HS-27A (cell line): ENCODE measurements at regions not wholly inside any gene's neighbourhood (a gene's known extent, or its start where the extent isn't known, plus 50 kb on each side); places are given as distances from the start of the nearest gene placed in this dataset.
A peak's percentile ranks its signal among the peaks of the same experiment; 100 is the strongest.
"Not testable (repeated sequence)": the region's sequence is repeated elsewhere in the genome, so short reads cannot be mapped to it uniquely, and the experiment has no call there.

ENCODE experiments used
- DNase-seq: peaks from one replicate; pipeline ENCODE4 v3.0.0-alpha.2; 2012; ENCODE audit warnings: low read depth, missing footprints

DNA sequence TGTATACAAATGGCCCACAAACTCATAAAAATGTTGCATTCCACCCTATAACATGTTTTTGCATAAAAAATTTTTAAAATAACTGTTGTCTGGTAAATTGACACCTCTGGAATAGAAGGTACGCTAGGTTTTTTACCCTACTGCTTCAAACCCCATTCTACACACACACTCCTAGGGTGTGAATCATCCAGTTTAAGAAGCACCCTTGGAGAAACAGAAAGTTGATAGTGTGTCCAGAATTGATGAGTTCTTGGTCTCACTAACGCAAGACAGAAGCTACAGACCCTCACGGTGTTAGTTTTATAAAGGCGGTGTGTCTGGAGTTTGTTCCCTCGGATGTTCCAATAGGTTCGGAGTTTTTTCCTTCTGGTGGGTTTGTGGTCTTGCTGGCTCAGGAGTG, 158.5 kb downstream of the KLRB1 start:
- no peak for DNase-seq

DNA sequence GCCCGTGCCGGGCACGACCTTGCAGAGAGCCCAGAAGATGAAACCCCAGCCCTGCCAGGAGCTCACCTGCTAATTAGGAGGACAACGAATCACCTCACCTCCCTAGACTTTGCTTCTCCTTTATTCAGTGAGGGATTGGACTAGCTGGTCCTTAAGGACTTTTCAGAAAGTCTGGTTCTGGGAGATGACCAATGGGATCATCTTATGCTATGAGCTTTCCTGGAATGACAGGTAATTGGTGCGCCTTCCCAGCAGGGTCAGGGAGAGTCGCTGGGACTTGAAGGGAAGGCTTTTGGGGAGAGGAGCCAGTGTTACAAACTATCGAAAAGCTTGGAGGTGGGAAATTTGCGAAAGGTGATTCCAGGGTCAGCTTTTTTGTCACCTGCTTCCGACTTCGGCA, 159.1 kb downstream of the KLRB1 start:
- DNase-seq, result not testable (repeated sequence)

DNA sequence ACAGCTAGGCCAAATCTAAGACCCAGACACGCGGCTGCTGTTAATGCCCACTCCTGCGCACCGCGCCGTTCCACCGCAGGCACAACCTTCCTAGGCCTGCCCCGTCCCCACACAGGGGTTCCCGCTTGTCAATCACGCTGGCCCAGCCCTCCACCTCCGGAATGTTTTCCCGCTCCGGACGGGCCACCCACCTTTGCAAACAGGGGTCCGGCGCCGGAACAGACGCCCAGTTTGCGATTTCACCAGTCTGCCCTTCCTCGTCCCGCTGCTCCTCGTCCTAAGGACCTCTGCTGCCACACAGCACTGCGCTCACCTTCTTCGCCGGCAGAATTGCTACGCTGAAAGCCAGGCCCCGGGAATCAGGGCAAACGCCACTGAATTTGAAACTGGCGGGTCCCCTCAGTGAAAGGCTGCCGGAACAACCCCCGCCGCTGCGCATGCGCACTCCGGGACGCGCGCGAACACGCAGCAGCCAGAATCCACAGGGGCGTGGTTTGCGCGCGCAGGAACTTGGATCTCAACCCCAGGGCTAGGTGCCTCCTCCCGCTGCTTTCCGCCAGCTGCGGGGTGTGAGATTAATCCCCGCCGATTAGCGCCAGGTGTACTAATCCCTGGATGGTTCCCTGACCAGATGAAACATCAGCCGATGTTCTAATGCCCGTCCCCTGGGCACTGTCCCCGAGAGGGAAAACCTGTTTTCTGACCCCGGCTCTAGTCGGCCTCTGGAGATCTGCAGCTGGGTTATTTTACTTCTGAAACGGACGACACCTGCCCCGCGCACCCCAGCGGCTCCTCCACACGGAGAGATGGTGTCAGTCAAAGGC, 159.7 kb downstream of the KLRB1 start:
- peak; percentile 43 for DNase-seq

DNA sequence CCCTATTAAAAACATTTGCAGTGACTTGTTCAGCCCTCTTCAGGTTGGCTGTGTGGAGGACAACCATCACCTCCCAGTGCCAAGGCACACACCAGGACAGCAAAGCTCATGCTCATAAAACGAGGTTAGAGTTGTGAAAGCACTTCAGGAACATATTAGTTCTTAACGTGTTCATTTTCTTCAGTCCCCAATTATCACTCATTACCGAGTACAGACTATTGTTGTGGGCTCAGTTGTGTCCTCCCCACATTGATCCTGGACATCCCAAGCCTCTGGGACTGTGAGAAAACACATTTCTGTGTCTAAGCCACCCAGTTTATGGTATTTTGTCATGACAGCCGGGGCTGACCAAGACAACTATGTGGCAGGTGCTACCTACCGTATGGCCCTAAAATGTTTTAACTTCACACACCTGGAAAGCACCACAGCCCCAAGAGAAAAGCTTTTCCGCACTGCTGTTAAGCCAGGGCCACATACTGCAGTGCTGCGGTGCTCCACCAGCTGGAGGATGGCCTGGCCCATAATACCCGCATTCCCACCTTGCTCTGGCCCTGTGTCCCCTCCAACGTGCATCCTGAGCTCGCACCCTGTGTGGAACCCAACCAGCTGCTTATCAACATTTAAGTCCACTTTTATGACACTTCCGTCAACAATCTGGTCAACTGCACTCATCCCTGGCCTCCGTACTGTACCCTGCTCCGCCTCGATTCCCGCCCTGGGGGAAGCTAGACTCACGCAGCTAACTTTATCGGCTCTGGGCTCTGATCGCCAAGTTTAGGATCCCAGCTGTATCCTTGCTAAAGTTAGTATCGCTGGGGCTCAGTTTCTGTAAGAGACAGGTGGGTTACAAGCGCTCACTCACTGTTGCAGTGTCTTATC, 160.6 kb downstream of the KLRB1 start:
- DNase-seq, result not testable (repeated sequence)

DNA sequence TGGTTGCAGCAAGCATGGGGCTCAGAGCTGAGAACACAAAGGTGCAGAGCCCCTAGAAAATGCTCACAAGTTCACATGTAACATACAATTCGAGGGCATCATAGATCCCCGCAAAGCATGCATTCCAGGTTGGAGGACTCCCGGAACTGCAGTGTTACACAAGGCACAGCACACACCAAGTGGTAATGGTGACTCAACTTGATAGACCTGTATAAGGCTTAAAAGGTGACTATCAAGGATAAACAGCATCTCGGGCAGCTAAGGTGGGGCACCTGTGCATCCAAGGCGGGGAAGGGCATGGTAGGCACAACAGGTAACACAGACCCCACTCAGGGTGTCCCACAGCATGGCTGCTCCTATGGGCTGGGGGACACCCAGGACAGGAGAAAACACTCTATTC, 167.3 kb downstream of the KLRB1 start:
- not testable (repeated sequence) for DNase-seq

DNA sequence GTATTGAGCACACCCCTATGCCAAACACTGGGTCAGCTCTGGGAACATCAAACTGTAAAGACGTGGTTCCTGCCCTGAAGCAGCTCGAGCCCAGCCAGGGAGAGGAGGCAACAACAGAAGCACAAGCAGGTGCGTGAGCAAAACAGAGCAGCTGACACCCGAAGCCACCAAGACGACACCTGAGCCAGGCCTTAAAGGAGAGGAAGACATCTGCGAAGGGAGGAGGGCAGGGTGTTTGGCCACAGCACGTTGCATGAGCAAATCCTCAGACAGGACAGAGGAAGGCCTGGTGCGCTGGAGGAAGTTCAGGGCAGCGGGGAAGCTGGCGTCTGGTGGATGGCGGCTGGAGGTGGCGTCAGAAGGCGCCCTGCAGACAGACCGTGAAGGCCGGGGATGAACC, 172.0 kb downstream of the KLRB1 start:
- DNase-seq, result not testable (repeated sequence)

DNA sequence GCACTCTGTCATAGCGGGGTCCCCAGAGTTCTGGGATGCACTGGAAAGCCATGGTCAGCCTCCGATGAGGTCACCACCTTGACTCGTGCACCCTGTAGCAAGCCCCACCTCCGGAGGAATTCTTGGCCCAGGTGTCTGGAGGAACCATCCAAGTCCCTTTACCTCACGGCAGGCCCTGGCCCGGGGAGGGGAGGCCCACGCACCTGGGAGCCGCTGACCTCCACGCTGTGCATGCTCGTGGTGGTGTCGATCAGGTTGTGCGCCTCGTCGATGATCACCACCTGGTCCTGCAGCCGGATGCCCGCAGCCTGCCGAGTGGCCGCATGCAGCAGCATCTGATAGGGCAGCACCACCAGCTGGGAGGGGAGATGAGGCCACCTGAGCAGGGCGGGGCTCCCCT, 177.3 kb downstream of the KLRB1 start:
- DNase-seq, result not testable (repeated sequence)

DNA sequence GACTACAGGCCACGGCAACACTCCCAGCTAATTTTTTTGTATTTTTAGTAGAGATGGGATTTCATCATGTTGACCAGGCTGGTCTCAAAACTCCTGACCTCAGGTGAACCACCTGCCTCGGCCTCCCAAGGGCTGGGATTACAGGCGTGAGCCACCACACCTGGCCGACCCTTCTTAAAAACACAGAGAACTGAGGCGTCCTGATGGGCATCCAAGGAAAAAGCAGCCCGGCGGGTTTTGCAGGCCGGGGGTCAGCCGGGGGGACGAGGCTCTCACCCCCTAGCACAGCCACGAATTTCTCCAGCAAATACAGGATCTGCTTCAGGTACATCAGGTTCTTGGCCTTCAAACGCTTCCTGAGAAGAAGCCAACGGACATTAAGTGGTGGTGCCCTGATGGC, 178.9 kb downstream of the KLRB1 start:
- not testable (repeated sequence) for DNase-seq

DNA sequence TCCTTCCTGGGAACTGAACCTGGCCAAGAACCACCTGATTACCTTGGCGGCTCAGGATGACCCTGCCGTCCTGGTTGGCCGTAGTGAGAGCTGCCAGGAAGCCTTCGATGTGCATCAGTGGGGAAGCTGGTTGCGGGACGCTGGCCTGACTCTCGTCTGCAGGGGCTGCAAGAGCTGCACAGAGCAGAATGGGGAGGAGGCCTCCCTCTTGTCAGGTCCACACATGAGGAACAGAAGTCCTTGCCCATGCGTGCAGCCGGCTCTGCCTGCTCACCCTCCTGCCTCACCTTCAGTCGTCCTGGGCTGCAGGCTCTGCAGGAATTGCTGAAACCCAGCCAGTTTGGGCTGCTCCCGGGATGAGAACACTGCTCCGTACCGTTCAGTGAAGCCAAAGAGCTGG, 182.3 kb downstream of the KLRB1 start:
- not testable (repeated sequence) for DNase-seq

DNA sequence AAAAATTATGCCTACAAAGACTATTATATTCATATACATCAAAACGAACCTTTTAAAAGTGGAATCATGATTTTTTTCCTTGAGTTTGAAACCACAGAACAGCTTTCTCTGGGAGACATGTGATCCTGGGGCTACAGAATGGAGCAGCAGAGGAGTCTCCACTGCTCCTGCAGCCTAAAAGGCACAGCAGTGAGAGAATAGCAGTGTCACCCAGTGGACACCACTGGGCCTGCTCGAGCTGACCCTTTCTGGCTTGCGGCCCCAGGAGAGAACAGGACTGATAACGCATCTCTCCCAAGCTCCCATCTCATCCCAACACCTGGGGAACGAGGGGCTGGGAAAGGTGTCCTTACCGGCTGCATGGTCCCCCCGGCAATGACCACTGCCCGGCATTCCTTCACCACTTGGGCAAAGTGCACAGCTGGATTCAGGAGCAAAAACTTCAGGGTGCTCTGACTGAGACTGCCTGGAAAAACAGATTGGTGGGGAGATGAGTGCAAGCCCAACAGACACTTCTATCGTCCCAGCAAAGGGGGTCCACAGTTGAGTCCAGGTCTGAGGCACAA, 183.5 kb downstream of the KLRB1 start:
- not testable (repeated sequence) for DNase-seq

DNA sequence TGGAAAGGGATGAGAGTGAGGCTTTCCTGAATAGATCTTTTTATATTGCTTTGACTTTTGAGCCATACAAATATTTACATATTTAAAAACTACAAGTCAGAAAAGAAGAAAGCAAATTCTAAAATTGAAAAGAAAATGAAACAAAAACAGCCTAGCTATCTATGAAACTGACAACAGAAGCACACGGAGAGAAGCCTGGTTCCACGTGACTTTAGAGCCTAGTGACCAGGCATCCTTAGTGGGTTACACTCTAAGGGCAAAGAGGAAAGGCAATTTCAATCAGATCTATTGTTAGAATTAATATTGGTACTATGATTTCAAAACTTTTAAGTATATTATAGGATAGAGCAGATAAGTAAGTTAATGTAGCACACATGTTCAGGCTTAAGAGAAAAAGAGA, 185.0 kb downstream of the KLRB1 start:
- DNase-seq, result not testable (repeated sequence)

DNA sequence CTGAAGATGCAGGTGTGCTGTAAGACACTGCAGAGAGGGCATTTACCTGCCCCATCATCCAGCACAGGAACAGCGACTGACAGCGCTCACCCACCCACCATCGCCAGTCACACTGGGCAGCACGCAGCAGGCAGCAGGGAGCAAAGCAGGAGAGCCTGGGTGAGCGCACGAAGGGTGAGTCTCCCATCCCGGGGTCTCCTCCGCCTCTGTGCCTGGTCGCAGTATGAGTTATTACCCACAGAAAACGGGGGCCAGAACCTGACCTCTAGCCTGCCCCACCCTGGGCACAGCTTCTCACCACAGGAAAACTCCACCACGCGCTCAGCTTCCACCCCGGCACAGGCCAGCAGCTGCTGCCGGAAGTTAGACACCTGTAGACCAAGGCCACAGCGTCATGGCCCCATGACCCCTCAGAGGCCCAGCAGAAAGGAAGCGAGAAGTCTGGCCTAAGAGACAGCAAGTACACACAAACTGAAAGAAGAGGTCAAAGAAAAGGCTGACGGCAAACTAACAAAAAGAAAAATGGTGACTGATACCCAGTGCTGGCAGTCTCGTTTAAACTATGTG, 186.1 kb downstream of the KLRB1 start:
- DNase-seq, result not testable (repeated sequence)

DNA sequence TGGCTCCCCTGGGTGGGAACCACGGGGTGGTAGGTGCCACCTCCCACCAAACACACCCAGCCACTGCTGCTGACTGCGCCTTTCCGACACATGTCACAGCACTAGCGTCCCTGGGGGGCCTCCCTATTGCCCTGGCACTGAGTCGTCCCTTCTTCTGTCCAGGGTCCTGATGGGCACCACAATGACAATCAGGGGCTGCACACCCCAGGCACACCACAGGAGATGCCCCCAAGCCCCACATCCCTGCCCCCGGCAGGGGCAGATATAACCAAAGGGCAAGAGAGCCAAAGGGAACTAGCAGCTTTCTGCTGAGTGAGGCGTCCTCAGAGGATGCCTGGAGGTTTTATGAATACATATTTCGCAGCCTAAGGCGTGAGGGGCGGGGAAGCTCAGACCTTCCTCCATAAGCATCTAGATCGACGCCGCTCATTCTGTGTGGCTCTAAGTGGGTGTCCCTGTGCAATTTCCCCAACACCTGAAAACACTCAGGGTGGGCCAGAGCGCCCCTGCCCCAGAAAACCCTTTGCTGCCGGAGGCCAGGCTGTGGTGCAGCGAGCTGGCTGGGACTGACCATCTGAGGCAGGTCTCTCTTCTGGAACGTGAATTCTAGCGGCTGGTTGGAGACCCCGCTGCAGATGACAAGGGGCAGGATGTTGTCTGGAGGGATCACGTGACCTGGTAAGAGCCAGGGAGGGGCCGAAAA, 186.7 kb downstream of the KLRB1 start:
- not testable (repeated sequence) for DNase-seq

DNA sequence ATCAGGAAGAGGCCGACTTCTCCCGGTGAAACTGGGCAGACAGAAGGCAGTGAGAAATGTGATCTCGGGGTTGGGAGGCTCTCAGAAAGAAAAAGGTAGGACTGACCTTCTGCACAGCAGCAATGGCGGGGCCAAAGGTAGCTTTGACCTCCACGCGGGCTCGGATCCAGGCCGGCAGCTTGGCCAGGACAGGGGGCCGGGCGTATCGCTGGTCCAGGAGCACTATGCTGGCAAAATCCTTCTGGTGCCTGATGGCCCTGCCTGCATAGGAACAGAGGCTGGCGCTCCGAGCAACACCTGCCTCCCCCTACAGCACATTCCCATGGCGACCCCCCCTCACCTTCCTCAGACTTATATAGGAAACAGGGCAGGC, 189.1 kb downstream of the KLRB1 start:
- DNase-seq, result not testable (repeated sequence)

DNA sequence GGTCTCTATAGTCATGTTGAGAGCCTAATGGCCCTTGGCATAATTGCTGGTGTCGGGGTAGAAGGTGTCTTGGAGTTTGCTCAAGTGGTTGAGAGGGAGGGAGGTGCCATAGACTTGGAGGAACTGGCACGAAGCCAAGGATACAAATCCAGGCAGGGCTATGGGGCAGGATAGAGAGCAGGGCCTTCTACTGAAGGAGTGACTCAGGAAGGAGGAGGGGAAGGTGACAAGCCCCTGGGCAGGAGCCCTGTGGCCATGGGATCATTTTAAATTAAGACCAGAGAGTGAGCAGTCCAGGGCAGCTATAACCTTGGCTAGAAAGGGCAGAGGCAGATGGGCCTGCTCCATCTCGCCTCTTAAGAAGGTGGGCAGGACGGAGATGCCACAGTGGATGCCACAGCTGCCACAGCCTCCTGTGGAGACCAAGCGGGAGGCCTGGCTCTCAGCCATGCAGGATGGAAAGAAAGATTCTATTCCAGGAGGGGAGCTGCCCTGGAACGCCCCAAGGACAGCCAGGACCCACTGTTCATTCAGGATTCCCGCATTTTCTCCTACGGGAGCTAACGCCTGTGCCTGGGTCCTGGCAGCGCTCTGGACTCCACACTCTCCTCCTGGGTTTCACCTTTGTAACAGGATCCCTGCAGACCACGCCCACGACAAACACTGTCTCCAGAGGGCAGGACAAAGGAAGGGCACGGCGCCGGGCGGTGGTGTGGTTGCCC, 189.6 kb downstream of the KLRB1 start:
- DNase-seq, result not testable (repeated sequence)

DNA sequence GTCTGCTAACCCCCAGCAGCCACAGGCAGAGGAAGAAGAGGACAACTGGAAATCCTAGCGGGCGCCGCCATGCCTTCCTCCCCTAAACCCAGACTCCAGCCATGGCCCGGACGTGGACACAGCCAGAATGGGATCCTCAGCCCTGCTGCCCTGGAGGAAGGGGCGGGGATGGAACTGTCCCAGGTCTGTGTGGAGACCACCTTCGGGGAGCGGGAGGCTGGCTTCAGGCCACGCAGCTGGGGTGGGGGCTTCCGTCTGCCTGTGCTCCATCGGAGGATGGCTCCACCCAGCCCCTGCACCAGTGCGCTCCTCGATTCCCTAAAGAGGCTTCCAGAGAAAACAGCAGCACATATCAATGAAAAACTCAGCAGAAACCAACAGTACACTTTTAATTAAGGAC, 190.4 kb downstream of the KLRB1 start:
- DNase-seq, result not testable (repeated sequence)

DNA sequence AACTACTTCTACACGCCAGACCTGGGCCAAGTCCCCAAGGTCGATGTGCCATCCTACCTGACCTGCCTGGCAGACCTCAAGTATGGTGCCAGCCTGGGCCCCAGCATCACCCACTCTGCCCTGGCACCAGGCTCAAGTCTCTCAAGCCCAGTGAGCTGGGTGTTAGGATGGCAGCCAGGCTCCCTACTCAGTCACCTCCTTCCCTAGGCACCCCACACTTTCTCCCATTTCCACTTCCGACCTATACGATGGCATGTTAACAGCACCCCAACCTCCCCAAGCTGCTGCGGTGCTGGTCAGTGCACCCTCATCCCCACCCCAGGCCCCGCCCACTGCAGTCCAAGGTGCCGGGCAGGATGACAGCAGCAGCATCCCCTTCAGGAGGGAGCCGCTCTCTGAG, 191.4 kb downstream of the KLRB1 start:
- not testable (repeated sequence) for DNase-seq

DNA sequence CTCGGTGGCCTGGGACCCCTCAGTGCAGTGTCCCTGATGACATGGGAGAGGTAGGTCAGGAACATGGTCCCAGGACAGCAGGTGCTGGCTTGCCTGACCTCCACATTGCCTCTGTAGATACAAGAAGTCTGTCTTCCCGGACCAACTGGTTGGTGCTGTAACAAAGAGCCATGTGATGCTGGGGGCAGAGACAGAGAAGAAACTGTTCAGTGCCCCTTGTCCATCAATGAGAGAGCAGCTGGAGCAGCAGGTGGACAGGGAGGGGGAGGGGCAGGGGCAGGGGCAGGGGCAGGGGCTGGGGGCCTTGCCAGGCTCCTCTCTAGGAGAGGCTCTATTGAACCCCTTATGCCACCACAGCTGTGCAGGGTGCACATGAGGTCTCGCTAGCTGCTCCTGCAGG, 191.8 kb downstream of the KLRB1 start:
- DNase-seq, result not testable (repeated sequence)

DNA sequence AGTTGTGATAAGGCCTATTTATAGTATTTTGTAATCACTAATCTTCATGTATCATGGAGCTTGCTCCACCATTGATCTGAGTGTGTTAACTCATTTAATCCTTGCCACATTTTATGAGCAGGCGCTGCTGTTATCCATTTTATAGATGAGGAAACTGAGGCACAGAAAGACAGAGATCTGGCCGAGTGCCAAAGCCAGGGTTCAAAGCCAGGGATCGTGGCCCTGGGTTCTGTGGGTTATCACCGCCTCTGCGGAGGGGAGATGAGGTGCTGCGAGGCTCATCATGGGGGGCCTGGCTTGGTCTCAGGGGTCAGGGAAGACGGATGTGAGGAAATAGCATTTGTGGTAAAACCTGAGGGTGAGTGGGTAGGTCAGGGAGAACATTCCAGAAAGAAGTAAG, 193.9 kb downstream of the KLRB1 start:
- DNase-seq, result not testable (repeated sequence)

DNA sequence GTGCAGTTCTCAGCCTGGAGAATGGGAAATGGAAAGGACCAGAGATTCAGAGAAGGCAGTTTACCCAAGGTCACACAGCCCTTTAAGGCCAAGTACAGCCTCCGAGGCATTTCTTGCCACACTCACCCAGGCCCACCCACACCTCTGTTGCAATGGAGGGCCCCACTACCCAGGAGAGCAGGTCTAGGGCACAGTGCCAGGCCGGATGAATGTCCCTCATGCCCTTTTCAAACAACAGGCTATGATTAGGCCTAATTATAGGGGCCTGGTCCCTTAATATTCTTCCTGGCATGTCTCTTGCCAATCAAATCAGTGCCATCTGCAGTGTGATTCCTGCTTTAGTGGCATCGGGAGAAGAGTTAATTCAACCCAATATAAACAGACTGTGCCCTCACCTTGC, 195.3 kb downstream of the KLRB1 start:
- DNase-seq, result not testable (repeated sequence)
